Lower leg skin (tissue), 4 donors: ENCODE measurements at regions not wholly inside any gene's neighbourhood (a gene's known extent, or its start where the extent isn't known, plus 50 kb on each side); places are given as distances from the start of the nearest gene placed in this dataset.

ENCODE experiments used
- DNase-seq, 2 donors: peaks; one replicate each; pipeline ENCODE4 v3.0.0-alpha.2; 2019; ENCODE audit warnings: low spot score in 2 of 2
- H3K4me3 ChIP-seq: fragments of 200-600 bp; sonication (generic); 2 replicates; pipeline ENCODE4 v1.5.1; 2017; ENCODE audit warnings: mild to moderate bottlenecking, low read depth; ENCODE audit not compliant: poor library complexity, severe bottlenecking
- CTCF ChIP-seq, 3 donors: fragments of 450-650 bp; IDR thresholded peaks; one replicate each; pipeline ENCODE4 v1.5.1; 2016; ENCODE audit warnings: antibody characterized with exemption in 3 of 3, mild to moderate bottlenecking in 3 of 3, moderate library complexity in 2 of 3
- POLR2A ChIP-seq, 2 donors: fragments of 450-650 bp; IDR thresholded peaks; one replicate each; pipeline ENCODE4 v1.6.1; 2016 to 2017; ENCODE audit warnings: antibody characterized with exemption in 2 of 2, mild to moderate bottlenecking in 1 of 2, moderate library complexity in 1 of 2
- WGBS, 2 donors: methylation state at CpG; one replicate each; pipeline ENCODE4 v1.1.5; 2018; 5-methylcytosine and 5-hydroxymethylcytosine counted together
- intact Hi-C: fragments of 100-400 bp; cut with DNase I; formaldehyde crosslinking; loops from one replicate; pipeline ENCODE4 v1.15.0; 2023; ENCODE audit warnings: low total_unique reads

GRCh38 chr10:62723375-62723774 lies 81.1 kb upstream of the ADO start:
- no peak for TF ChIP-seq POLR2A (IDR thresholded peaks at IDR 0.05)
- TF ChIP-seq CTCF (IDR thresholded peaks at IDR 0.05), result no peak
- intact Hi-C loops, result no loop called here
- no peak for DNase-seq
- no peak overlapping the region for H3K4me3 ChIP-seq

GRCh38 chr10:62724465-62724864 lies 80.1 kb upstream of the ADO start:
- no peak overlapping the region for H3K4me3 ChIP-seq
- no peak for TF ChIP-seq POLR2A (IDR thresholded peaks at IDR 0.05)
- TF ChIP-seq CTCF (IDR thresholded peaks at IDR 0.05), result no peak
- intact Hi-C loops, result no loop called here
- 85 to 88% methylated on average over 7 of the region's 7 CpGs for WGBS, 2 donors
- DNase-seq, result no peak

GRCh38 chr10:62726142-62726541 lies 78.4 kb upstream of the ADO start:
- no peak overlapping the region for H3K4me3 ChIP-seq
- WGBS, 2 donors, result 80 to 87% methylated on average over 5 of the region's 5 CpGs
- no peak for DNase-seq
- no peak for TF ChIP-seq CTCF (IDR thresholded peaks at IDR 0.05)
- TF ChIP-seq POLR2A (IDR thresholded peaks at IDR 0.05), result no peak
- intact Hi-C loops, result no loop called here

GRCh38 chr10:62726638-62727037 lies 77.9 kb upstream of the ADO start:
- intact Hi-C loops, result no loop called here
- WGBS, 2 donors, result 89 to 91% methylated on average over 2 of the region's 2 CpGs
- TF ChIP-seq CTCF (IDR thresholded peaks at IDR 0.05) (no peak), POLR2A (IDR thresholded peaks at IDR 0.05) (no peak)
- no peak overlapping the region for H3K4me3 ChIP-seq
- no peak for DNase-seq

GRCh38 chr10:62727934-62728333 lies 76.6 kb upstream of the ADO start:
- intact Hi-C loops, result no loop called here
- TF ChIP-seq POLR2A (IDR thresholded peaks at IDR 0.05) (no peak), CTCF (IDR thresholded peaks at IDR 0.05) (no peak)
- DNase-seq, result no peak
- no peak overlapping the region for H3K4me3 ChIP-seq
- 93 to 97% methylated on average over 2 of the region's 2 CpGs for WGBS, 2 donors

- intact Hi-C loops, result no loop called here
- WGBS, 2 donors, result 45 to 72% methylated on average over 1 of the region's 1 CpG
- no peak for TF ChIP-seq POLR2A (IDR thresholded peaks at IDR 0.05)
- no peak for TF ChIP-seq CTCF (IDR thresholded peaks at IDR 0.05)
- H3K4me3 ChIP-seq, result no peak overlapping the region
- DNase-seq, result no peak
Measured at GRCh38 chr10:62728479-62728878, 76.0 kb upstream of the ADO start.
